HEK293 (cell line): ENCODE measurements at regions not wholly inside any gene's neighbourhood (a gene's known extent, or its start where the extent isn't known, plus 50 kb on each side); places are given as distances from the start of the nearest gene placed in this dataset.

Experiments used
- ZBTB44 ChIP-seq: fragments of 450-650 bp; IDR thresholded peaks from 2 replicates; pipeline ENCODE4 v1.5.1; 2018; ENCODE audit warnings: missing biosample characterization, mild to moderate bottlenecking, missing genetic modification characterization
- ZNF221 ChIP-seq: fragments of 450-650 bp; formaldehyde crosslinking; IDR thresholded peaks from 2 replicates; pipeline ENCODE4 v1.5.1; 2017; ENCODE audit warnings: missing biosample characterization, missing genetic modification characterization, borderline replicate concordance
- ZNF501 ChIP-seq: fragments of 450-650 bp; formaldehyde crosslinking; IDR thresholded peaks from 2 replicates; pipeline ENCODE4 v1.5.1; 2016; ENCODE audit warnings: missing biosample characterization, missing genetic modification characterization
- ZNF701 ChIP-seq: fragments of 450-650 bp; formaldehyde crosslinking; IDR thresholded peaks from 2 replicates; pipeline ENCODE4 v1.5.1; 2016; ENCODE audit warnings: missing biosample characterization, missing genetic modification characterization
- TF ChIP-seq, protein P1 (sequence below): fragments of 450-650 bp; formaldehyde crosslinking; IDR thresholded peaks from 2 replicates; pipeline ENCODE4 v1.5.1; 2016; ENCODE audit warnings: missing biosample characterization, missing genetic modification characterization

DNA sequence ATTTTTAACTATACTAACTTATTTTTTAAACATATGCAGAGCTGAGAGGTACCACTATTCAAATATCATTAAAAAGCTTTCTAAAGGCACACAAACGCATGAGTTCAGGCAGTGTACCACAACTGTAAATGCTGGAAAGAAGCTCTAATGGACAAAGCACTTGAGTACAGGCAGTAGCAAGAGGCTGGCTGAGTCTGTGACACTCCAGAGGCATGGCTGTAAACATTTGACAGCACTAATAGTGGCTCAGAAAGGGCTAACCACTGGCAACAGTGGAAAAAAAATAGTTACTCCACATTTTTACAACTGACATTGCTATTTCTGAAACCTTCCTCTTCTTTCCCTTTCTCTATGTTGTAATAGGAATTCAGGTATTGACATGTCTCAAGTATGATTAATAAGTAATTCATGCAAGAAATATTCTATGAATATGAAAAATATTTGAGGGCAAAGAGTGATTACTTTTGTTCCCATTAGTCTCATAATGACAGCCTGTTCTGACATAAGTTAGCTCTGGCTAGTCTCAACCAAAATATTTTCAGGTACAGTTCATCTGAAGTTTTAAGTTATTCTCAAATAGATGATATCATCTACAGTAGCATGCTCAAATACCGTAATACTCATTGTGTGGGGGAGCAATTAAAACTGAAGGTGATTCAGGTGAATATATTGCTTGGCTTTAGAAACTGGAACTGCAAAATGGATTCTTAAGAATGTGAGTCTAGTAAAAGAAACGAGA lies 324.0 kb upstream of the POT1 start:
- TF ChIP-seq ZNF701 (no peak), ZNF221 (tag by site-specific recombination) (no peak), ZBTB44 (tag by site-specific recombination) (no peak), ZNF501 (tag by site-specific recombination) (no peak)
- TF ChIP-seq, protein P1, sequence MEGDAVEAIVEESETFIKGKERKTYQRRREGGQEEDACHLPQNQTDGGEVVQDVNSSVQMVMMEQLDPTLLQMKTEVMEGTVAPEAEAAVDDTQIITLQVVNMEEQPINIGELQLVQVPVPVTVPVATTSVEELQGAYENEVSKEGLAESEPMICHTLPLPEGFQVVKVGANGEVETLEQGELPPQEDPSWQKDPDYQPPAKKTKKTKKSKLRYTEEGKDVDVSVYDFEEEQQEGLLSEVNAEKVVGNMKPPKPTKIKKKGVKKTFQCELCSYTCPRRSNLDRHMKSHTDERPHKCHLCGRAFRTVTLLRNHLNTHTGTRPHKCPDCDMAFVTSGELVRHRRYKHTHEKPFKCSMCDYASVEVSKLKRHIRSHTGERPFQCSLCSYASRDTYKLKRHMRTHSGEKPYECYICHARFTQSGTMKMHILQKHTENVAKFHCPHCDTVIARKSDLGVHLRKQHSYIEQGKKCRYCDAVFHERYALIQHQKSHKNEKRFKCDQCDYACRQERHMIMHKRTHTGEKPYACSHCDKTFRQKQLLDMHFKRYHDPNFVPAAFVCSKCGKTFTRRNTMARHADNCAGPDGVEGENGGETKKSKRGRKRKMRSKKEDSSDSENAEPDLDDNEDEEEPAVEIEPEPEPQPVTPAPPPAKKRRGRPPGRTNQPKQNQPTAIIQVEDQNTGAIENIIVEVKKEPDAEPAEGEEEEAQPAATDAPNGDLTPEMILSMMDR (tag by site-specific recombination): no peak
